ENCODE measurements at regions not wholly inside any gene's neighbourhood (a gene's known extent, or its start where the extent isn't known, plus 50 kb on each side); places are given as distances from the start of the nearest gene placed in this dataset.

GRCh38 chr4:186948361-186949242, 224.9 kb upstream of the FAT1 start:
- DNase-seq (ENCODE audit: low spot score in 2 of 2), result no peak

GRCh38 chr4:186949847-186950246, 226.2 kb upstream of the FAT1 start:
- no peak for DNase-seq (ENCODE audit: low spot score in 2 of 2)
- Mint-ChIP-seq H3K36me3 (no peaks in the 10 kb centered on the region), H3K9me3 (no peaks in the 10 kb centered on the region), H3K27me3 (no peaks in the 10 kb centered on the region), H3K4me3 (no peak overlapping the region), H3K27ac (no peak overlapping the region), H3K4me1 (no peaks in the 10 kb centered on the region)
- ATAC-seq (ENCODE audit: low read depth), result no peak

More at GRCh38 chr4:186948361-186949242, 224.9 kb upstream of the FAT1 start:
- Mint-ChIP-seq H3K4me3 (no peak overlapping the region), H3K9me3 (peaks cover 3% of the 10 kb centered on the region), H3K36me3 (no peaks in the 10 kb centered on the region), H3K4me1 (no peaks in the 10 kb centered on the region), H3K27me3 (no peaks in the 10 kb centered on the region), H3K27ac (no peak overlapping the region)
- ATAC-seq (ENCODE audit: low read depth), result no peak

- Mint-ChIP-seq H3K36me3 (no peaks in the 10 kb centered on the region), H3K27me3 (no peaks in the 10 kb centered on the region), H3K27ac (no peak overlapping the region), H3K4me1 (no peaks in the 10 kb centered on the region), H3K9me3 (no peaks in the 10 kb centered on the region), H3K4me3 (no peak overlapping the region)
- ATAC-seq (ENCODE audit: low read depth), result no peak
- DNase-seq (ENCODE audit: low spot score in 2 of 2), result no peak
Observed at GRCh38 chr4:186952709-186953108, 229.1 kb upstream of the FAT1 start.

DNA sequence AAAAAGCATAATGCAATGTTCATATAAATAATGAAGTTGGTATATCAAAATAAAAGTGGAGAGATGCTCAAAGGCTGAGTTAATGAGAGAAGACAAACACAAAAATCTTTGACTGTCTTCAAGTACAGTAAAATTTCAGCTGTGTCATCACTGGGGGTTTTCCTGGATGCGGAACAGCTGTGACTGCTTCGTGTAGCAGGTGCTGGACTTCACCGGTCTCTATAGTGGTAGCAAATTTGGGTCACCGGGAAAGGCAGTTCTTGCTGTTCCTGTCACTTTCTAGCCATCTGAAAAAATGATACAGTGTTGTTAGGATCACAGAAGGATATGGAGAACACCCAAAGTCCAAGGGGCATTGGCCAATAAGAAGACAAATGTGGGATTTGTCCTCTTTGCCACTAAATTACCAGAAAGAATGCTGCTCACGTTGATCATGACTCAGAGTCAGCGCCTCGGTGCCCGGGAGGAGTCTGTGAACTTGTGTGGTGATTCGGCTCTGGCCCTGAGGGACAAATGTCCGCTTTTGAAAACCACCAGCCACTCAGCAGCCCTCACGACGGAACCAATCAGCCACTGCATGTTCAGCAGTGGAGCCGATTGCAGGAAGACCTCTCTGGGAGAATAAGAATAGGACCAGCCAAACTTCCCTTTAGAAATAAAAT, 230.1 kb upstream of the FAT1 start:
- no peaks in the 10 kb centered on the region for H3K27me3 Mint-ChIP-seq
- H3K9me3 Mint-ChIP-seq, result no peaks in the 10 kb centered on the region
- no peaks in the 10 kb centered on the region for H3K36me3 Mint-ChIP-seq
- ATAC-seq (ENCODE audit: low read depth) (no peak), DNase-seq (ENCODE audit: low spot score in 2 of 2) (no peak)
- no peak overlapping the region for H3K27ac Mint-ChIP-seq
- no peak overlapping the region for H3K4me3 Mint-ChIP-seq
- no peaks in the 10 kb centered on the region for H3K4me1 Mint-ChIP-seq

GRCh38 chr4:186954509-186954908, 230.9 kb upstream of the FAT1 start:
- DNase-seq (ENCODE audit: low spot score in 2 of 2), result no peak
- no peak for ATAC-seq (ENCODE audit: low read depth)
- Mint-ChIP-seq H3K36me3 (no peaks in the 10 kb centered on the region), H3K4me3 (no peak overlapping the region), H3K4me1 (no peaks in the 10 kb centered on the region), H3K27ac (no peak overlapping the region), H3K27me3 (no peaks in the 10 kb centered on the region), H3K9me3 (no peaks in the 10 kb centered on the region)

GRCh38 chr4:186954956-186955355, 231.3 kb upstream of the FAT1 start:
- no peaks in the 10 kb centered on the region for H3K9me3 Mint-ChIP-seq
- H3K27ac Mint-ChIP-seq, result no peak overlapping the region
- no peaks in the 10 kb centered on the region for H3K4me1 Mint-ChIP-seq
- H3K36me3 Mint-ChIP-seq, result no peaks in the 10 kb centered on the region
- H3K27me3 Mint-ChIP-seq, result no peaks in the 10 kb centered on the region
- ATAC-seq (ENCODE audit: low read depth), result no peak
- DNase-seq (ENCODE audit: low spot score in 2 of 2), result no peak
- H3K4me3 Mint-ChIP-seq, result no peak overlapping the region

DNA sequence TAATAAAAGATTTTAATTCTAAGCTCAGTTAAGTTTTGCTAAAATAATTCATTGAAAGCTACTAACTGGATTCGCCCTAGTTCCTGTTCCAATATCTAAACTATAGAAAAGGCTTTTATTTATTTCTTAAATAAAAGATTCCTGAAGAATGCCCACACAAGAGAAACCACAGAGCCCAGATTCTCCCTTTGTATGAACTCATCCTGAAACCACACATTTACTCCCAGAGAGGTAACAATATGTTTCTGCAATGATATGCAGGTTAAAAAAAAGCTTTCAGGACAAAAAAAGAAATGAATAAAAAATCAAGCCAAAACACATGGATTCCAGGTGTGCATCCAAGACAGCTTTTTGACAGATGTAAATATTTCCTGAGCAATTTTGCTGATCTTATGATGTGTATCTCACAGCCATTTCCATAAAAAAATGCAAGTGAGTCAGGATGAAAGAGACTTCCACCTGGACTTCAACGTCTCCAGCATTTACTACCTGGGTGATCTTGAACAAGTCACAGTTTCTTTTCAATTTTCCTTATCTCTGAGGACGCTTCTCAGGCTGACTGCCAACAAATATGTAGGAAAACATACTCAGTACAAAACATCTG, 234.4 kb upstream of the FAT1 start:
- DNase-seq (ENCODE audit: low spot score in 2 of 2) (no peak), ATAC-seq (ENCODE audit: low read depth) (no peak)
- H3K4me1 Mint-ChIP-seq, result no peaks in the 10 kb centered on the region
- H3K4me3 Mint-ChIP-seq, result no peak overlapping the region
- H3K9me3 Mint-ChIP-seq, result no peaks in the 10 kb centered on the region
- H3K27me3 Mint-ChIP-seq, result no peaks in the 10 kb centered on the region
- H3K36me3 Mint-ChIP-seq, result no peaks in the 10 kb centered on the region
- no peak overlapping the region for H3K27ac Mint-ChIP-seq

DNA sequence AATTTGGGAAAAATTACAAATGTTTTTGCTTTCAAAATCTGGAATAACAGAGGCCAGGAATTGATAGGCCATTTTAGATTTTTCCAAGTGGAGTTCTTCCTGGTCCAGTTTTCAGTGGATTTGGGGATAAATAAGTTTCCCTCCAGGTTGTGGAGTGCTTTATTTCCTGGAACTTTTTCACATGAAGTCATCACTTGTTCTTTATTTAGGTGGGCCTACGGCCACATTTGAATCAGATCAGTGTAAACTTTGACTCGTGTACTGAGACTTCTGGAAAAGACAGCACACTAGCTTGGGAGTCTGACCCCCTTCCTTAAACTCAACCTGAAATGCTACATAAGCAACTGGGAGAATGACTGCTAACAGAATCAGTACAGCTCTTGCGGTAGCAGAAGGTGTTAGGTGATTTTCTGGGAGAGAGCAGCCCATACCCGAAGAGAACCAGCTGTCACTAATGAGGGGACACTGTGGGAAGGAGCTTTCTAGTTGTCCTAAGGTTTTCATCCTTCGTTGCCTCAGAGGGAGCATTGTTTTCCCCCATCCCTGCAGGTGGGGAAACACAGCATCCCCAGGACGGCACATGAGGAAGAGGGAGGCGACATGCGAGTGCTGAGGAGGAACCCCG, 235.2 kb upstream of the FAT1 start:
- Mint-ChIP-seq H3K4me3 (no peak overlapping the region), H3K27ac (no peak overlapping the region), H3K9me3 (no peaks in the 10 kb centered on the region), H3K36me3 (no peaks in the 10 kb centered on the region), H3K27me3 (no peaks in the 10 kb centered on the region), H3K4me1 (no peaks in the 10 kb centered on the region)
- DNase-seq (ENCODE audit: low spot score in 2 of 2) (no peak), ATAC-seq (ENCODE audit: low read depth) (no peak)

GRCh38 chr4:186979961-186980745, 256.5 kb upstream of the FAT1 start:
- no peak overlapping the region for H3K27ac Mint-ChIP-seq
- no peaks in the 10 kb centered on the region for H3K36me3 Mint-ChIP-seq
- DNase-seq (ENCODE audit: low spot score in 2 of 2) (no peak), ATAC-seq (ENCODE audit: low read depth) (no peak)
- H3K4me3 Mint-ChIP-seq, result no peak overlapping the region
- H3K4me1 Mint-ChIP-seq, result no peaks in the 10 kb centered on the region
- H3K9me3 Mint-ChIP-seq, result peaks cover 1% of the 10 kb centered on the region
- no peaks in the 10 kb centered on the region for H3K27me3 Mint-ChIP-seq

DNA sequence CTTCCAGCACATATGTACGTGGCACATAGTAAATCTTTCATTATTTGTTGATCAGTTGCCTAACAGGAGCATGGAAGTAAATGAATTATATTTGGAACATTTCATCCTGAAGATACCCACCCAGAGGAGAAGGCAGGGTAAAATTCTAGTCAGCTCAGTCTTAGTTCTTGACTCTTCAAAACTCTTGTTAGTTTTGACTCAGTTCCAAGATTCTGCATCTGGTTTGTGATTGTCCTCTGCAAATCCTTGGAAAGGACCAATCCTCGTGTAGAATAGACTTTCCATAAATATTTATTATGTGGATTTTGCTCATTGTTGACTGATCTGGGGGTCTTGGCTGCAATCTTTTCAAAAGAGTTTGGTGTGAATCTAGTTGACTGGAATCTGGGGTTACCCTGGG, 257.5 kb upstream of the FAT1 start:
- Mint-ChIP-seq H3K4me1 (no peaks in the 10 kb centered on the region), H3K27ac (no peak overlapping the region), H3K27me3 (no peaks in the 10 kb centered on the region), H3K36me3 (no peaks in the 10 kb centered on the region), H3K9me3 (peaks cover 1% of the 10 kb centered on the region), H3K4me3 (no peak overlapping the region)
- no peak for ATAC-seq (ENCODE audit: low read depth)
- no peak for DNase-seq (ENCODE audit: low spot score in 2 of 2)

DNA sequence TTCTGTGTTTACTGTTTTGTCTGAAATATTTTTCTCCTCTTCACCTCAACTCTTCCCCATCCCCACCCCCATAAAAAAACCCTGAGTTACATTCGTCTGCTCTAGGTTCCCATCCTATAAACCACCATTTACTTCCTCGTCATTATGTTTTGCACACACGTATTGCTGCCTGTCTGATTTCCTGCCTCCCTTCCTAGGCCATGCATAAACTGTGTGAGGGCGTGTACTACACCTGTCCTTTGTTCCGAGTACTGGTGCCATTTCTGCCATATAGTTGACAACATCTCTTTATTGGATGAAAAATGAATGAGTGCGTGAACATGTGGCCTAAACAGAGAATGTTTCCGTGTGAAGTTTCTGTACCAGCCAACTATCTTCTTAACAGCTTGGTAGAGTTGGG, 258.5 kb upstream of the FAT1 start:
- H3K4me3 Mint-ChIP-seq, result no peak overlapping the region
- H3K27ac Mint-ChIP-seq, result no peak overlapping the region

GRCh38 chr4:186984105-186984644, 260.5 kb upstream of the FAT1 start:
- peaks cover 8% of the 10 kb centered on the region for H3K9me3 Mint-ChIP-seq
- ATAC-seq (ENCODE audit: low read depth) (no peak), DNase-seq (ENCODE audit: low spot score in 2 of 2) (no peak)
- no peak overlapping the region for H3K4me3 Mint-ChIP-seq
- no peaks in the 10 kb centered on the region for H3K36me3 Mint-ChIP-seq
- H3K4me1 Mint-ChIP-seq, result no peaks in the 10 kb centered on the region
- no peak overlapping the region for H3K27ac Mint-ChIP-seq
- H3K27me3 Mint-ChIP-seq, result no peaks in the 10 kb centered on the region

More for the DNA sequence above, 258.5 kb upstream of the FAT1 start:
- Mint-ChIP-seq H3K36me3 (no peaks in the 10 kb centered on the region), H3K4me1 (no peaks in the 10 kb centered on the region), H3K9me3 (peaks cover 1% of the 10 kb centered on the region), H3K27me3 (no peaks in the 10 kb centered on the region)
- no peak for DNase-seq (ENCODE audit: low spot score in 2 of 2)
- ATAC-seq (ENCODE audit: low read depth), result no peak

DNA sequence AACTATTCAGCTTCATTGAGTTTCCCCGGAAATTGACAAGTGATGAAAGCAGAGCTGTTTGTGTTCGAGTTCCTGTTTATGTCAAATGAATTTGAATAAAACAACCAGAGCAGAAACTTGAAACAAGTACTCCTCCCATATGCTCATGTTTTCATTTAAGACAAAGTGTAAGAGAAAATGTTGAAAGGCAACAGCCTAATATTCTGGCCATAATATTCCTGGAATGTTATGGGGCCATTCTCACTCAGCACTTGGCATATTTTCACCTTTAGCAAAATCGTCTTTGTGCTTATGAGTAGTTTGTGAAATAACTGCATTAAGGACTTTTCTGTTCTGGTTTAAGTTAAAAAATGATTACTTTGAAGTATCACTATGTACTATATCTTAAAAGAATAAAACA, 276.0 kb upstream of the FAT1 start:
- H3K9me3 Mint-ChIP-seq, result peaks cover 4% of the 10 kb centered on the region
- no peaks in the 10 kb centered on the region for H3K4me1 Mint-ChIP-seq
- no peak for ATAC-seq (ENCODE audit: low read depth)
- H3K27me3 Mint-ChIP-seq, result no peaks in the 10 kb centered on the region
- no peak overlapping the region for H3K4me3 Mint-ChIP-seq
- no peaks in the 10 kb centered on the region for H3K36me3 Mint-ChIP-seq
- no peak for DNase-seq (ENCODE audit: low spot score in 2 of 2)
- H3K27ac Mint-ChIP-seq, result no peak overlapping the region

All from memory B cell (primary cell).